Hematopoietic multipotent progenitor cell treated with erythropoietin and hydrocortisone succinate and interleukin-3 and kit ligand, for 15 days (in vitro differentiated cells): ENCODE measurements at regions not wholly inside any gene's neighbourhood (a gene's known extent, or its start where the extent isn't known, plus 50 kb on each side); places are given as distances from the start of the nearest gene placed in this dataset.

Source experiments
- DNase-seq: peaks from one replicate; pipeline ENCODE4 v3.0.0-alpha.2; 2015; ENCODE audit warnings: low spot score

DNA sequence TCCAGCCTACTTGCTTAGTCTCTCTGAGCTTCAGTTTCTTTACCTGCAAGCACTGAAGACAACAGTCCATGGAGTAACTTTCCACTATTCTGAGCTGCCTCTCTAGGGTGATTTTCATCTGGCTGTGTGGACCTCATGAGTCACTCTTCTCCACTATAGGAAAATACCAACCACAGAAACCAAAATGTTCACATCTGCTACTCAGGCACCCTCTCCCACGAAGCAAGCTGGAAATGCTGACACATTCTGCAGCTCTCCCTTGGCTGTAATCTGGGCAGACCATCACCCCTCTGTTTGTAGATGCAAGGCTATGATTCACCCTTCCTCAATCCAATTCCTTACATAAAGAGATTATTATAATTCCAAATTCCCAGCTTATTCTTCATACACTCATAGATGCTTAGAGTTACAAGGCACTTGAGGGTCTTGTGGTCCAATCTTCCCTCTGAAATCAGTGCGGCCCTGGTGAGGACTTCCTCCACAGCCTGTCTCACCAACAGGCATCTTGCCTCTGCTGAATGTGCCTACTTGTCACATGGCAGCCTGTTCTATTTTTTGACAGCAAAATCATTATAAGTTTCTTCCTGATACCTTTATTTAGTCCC lies 97.0 kb upstream of the LNX1 start:
- DNase-seq, result no peak

DNA sequence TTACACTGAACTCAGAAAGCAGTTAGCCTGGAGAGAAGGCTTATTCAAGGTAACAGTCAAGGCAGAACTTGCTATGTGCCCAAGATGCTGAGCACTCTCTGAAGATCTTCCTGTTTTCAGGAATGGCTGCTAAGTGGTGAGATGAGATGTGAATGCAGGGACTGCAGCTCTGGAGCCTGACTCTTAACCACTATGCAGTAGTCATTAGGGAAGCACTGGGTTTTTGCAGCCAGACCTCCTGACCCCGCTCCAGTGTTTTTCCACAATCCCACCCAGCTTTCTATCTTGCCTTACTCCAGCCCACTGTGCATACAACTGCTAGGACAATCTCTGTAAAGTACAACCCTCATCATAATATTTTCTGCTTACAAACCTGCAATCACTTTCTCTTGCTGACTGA lies 95.2 kb upstream of the LNX1 start:
- DNase-seq, result no peak

DNA sequence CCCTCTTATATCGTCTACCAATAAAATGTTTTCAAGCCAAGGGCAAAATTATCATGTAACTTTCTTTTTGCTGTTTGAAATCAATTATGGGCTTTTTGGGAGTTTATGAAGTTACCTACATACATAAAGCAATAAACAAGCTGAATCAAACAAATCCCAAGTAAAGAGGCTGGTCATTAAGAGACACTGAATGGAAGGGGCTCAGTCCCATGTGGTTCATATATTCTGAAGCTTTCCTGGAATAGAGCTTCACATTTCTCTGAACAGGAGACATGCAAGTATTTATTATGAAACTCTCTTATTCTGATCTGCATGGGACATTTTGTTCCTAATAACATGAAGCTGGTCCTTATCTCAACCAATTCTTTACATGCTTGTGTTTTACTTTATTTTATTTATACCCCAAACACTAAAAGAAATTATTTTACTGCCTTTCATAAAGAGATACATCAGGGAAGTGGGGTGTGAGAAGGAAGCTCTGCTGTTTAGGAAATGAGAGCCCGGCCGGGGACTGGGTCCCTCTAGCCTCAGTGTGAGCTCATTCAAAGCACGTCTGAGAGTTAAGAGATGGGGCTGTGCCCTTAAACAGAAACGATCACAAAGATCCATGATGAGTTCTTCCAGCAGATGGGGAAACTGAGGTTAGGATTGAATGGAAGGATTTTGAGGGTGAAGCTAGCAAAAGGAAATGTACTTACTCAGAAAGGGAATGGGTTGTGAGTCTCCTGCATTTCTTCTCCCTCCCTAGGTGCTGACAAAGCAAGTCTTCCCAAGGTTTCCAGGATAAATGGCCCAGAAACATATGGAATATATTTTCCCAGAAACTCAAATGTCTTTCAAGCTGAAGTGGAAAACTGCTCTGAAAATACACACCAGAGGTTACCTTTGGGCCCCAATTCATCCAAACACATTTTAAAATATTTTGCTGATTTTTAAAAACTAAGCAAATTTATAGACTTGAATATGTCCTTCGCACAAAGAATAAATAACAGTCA lies 93.1 kb upstream of the LNX1 start:
- no peak for DNase-seq

DNA sequence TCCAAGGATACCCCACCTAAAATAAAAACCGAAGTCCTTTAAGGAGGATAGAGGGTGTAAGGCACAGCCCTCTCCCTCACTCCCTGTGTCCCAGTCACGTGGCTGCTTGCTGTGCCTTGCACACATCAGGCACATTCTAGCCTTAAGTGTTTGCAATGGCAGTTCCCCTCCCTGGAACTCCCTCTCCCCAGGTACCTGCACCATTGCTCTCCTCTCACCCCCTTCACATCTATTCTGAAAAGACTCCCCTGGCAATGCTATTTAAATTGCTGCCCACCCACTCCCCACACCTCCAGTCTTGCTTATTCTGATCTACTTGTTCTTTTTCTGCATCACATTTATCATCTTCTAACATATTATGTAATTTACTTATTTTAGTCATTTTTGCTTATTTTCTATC lies 91.6 kb upstream of the LNX1 start:
- DNase-seq, result no peak

DNA sequence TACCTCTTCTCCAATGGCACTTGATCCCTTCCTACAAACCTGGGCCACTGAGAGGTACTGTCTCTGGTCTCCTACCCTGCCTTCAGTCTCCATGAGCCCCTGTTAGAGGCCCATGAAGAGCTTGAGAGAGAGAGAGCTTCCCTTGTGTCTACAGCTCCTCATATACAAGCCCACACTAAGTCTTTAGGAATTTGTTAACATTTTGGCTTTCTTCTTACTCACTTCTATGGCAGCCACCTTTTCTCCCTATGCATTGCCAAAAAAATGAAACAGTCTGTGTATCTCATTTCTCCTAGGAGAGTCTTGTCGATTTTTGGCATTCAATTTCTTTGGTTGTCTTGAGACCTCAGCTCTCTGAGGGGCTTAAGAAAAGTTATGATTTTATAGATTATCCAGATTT lies 90.9 kb upstream of the LNX1 start:
- DNase-seq, result no peak

DNA sequence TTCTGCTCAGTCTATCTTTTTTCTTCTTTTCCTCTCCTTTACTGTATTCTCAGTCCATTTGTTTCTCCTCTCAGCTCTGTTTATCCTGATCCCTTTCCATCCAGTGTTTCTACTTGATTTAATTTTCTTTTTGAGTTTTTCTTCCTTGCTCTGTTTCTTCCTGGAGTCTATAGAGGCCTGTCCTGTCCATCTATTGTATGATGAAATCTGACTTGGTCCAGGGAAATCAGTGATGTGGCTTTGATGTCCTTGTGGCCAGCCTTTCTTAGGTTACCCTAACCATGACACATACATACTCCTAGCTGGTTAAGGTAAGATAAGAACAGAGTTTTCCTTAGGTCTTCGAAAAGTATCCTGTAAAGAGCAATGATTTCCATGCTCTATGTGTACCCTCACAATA lies 89.3 kb upstream of the LNX1 start:
- no peak for DNase-seq

DNA sequence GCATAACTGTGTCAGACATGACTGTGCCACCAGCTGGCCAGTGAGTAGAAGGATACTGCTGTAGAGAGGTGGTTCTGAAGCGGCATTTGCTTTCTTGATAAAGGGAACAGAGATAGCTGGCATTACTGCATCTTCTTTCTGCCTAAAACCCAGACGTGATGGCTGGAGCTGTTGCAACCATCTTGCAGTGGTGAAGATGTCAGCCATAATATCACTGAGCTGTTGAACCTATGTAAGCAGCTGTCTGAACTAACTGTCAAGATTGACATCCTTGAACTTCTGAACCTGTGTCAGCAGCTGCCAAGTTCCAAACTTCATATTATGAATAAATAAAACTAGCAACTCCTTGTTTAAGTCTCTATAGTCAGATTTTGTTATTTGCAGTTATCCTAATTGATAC lies 88.9 kb upstream of the LNX1 start:
- no peak for DNase-seq

DNA sequence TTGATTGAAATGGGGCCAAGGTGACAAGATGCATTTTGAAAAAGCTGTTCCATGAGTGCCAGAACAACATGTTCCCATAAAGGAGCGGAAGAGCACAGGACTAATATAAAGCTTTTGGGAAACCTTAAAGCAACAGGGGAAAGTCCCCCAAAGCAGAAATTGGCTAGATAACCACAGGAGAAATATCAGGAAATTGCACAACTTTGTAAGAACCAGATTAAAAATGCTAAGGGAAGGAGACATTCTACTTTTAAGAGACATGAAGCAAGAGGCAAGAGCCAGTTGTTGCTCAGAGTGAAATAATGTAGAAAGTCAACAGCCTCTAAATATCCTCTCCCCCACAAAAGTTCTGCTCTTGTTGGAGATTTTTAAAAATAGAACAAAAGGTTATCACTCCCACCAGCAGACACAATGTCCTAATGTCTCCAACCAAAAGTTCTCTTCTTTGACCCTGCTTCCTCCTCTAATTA lies 85.2 kb upstream of the LNX1 start:
- no peak for DNase-seq

DNA sequence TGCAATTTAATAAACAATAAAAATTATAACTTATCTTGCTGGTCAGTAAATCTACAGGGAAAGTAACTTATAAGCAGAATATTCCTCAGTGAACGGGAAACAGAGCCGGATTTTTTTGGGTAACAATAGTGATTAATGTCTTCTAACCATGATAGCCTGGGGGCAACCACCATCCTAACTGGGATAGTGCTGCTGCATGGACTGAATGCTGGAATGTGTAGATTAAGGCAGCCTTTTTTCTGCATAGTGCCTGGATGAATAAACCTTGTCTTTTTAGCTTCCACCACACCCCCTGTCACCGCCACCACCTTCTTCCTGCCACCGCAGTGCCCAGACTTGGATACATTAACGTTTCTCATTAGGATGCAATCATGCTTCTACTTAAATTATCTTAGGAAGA lies 83.6 kb upstream of the LNX1 start:
- no peak for DNase-seq

DNA sequence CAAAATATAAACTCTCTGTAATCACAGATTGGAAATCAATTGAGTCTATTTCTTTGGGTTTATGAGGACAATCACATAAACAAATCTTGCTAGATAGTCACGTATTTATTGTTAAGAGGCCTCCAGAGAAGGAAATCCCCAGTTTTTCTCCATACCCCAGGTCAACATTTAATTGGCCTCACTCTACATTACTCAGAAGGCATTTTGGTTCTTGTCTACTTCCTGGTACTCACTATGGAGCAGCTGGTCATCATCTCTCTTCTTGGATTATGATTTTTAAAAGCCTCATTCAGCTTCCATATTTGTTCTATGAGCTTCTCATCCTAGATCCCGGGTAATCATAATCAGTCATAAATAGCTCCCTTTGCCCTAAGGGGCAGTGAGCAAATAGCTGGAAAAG lies 81.6 kb upstream of the LNX1 start:
- no peak for DNase-seq

DNA sequence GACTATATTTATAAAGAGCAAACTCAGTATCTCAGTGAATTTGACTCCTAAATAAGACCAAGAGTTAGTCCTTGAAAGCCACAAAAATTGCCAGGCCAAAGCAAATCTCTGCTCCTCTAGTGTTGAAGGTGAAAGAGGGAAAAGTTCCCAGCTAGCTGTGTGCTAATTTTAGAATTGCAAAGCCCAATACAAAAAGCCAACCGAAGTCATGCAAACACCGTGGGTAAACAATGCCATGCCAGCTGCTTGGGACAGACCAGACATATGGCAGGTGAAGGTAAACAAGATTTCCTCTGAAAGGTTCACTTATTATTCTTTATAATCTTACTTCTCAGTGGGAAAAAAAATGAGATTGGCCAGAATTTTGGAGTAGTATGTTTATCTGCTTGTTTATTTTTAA lies 80.5 kb upstream of the LNX1 start:
- DNase-seq, result no peak

DNA sequence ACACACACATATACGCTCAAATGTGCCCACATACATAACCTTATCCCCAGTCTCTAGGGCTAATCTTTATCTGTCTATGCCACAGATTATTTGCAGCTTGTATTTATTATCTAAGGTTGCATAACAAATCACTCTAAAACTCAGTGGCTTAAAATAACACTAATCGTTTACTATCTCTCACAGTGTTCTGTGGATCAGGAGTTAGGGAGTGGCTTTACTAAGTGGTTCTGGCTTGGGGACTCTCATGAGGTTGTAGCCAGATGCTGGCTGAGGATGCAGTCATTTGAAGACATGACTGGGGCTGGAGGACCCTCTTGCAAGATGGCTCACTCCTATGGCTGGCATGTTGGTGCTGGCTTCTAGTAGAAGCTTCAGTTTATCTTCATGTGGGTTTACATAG lies 68.5 kb upstream of the LNX1 start:
- no peak for DNase-seq

DNA sequence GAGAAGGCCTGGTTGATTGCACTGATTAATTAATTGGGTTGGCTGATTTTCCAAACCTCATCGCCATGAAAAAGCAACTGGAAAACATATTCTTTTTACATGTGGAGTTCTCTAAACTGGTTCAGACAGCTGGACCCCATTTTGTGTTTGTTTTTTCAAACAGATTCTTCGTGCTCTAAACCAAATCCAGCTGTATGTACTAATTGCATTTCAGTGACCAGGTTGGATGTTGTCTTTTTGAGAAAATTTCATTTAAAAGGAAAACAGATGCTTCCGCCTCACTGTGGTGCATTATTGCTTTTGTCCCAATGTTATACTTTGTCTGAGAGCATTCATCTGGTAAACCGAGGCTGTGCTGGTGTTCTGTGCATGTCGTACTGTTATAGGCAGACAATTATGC lies 67.8 kb upstream of the LNX1 start:
- no peak for DNase-seq

DNA sequence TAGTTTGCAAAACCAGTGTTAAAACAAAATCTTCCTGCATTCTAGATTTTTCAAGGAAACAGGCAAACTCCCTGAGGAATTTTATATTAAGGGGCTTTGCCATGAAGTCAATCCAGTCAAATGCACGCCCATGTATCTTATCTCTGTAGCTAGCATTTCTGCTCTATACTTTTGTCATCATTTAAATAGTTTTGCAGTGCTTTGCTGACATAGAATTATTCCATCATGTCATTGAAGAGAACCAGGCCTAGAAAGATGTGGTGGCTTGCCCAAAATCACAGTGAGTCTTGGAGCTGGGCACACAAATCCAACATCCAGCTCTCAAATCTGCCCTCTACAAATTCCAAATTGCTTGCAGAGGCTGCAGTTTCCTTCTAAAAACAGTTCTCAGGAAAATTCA lies 66.7 kb upstream of the LNX1 start:
- no peak for DNase-seq

DNA sequence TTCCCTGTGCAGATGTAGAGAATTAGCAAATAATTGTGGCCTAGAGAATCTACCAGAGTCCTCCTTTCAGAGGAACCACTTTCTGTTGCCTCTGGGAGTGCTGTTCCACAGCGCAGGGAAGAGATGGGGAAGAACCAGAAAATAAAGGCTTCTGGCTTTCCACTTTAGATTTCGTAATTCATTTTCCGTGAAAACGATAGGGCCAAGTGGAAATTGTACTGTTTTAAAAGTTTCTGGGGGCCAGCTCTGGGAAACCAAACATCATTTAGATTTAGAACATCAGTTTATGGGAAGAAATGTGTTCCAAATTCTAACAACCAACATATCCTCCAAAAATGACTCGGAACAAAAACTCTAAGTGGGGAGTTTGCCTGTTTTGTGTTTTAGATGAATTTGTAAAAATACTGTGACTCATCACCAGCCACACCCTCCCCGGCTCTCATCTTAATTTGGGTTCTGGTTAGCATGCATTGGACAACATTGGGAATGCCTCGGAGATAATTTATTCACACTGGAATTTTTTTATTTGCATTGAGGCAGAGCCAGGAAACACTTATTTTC lies 65.2 kb upstream of the LNX1 start:
- DNase-seq, result no peak

DNA sequence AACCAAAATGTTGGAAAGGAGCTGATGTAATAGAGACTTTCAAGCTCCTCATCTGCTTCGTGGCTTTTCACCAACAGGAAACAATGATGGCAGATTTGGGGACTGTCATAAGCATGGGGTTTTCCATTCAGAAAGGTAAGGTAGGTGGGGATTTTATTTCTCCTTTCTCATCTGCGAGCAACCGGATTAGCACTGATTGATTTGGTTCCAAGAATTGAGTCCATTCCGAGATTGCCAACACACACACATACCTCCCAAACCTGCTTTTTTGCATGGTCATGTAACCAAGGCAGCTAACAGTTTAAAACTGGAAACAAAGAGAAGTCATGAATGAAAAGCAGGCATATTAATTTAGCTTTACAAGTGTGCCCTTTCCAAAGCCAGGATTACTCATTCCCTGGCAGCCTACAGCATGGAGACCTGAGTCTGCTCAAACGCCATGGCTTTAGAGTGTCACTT lies 63.0 kb upstream of the LNX1 start:
- DNase-seq, result no peak

DNA sequence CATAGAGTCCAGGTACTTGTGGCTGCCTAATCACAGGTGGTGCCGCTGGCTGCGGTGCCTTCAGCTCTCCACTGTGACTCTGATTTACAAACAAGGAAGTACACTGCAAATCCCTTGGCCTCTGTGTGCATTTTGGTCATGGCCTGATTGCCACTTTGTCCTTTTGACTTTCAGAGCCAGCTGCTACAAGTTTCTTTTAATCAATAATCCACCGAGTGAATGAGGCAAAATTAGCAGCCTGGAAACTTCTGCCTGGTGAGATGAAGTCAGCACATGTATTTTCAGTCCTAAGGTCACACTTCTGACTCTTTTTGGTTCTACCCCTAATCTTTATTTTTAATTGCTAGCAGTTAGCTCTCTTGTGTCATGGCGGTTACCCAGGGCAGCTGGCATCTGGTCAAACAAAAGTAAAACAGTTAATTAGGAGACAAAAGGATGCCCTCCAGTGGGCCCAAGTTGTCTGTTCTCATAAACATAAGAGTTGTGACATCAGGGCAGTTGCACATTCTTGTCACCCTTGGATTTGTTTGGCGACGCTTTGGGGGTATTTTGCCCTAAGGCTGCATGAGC lies 62.3 kb upstream of the LNX1 start:
- DNase-seq, result no peak

DNA sequence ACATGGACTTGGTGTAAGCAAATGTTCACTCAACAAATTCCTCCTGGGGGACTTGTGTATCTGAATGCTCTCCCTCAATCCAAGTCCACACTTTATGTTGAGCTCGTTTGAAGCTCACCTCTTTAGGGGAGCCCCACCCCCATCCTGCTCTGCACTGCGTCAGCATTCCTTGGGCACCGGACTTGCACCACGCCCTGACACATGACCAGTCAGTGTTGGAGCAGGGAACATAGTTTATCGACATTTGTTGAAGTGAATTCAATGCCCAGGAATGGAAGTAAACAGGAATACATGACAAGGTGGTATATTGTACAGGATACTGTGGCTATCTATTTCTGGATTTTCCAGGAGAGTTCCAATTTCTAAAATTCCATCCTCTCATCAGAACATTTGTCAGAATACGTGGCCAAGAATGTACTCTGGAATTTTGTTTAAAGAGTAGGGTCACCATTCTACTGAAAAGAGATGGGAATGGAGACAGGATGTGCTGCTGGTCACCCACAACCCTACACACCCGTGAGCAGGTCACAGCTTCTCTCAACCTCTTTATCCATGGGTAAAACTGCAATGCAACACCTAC lies 60.0 kb upstream of the LNX1 start:
- no peak for DNase-seq

DNA sequence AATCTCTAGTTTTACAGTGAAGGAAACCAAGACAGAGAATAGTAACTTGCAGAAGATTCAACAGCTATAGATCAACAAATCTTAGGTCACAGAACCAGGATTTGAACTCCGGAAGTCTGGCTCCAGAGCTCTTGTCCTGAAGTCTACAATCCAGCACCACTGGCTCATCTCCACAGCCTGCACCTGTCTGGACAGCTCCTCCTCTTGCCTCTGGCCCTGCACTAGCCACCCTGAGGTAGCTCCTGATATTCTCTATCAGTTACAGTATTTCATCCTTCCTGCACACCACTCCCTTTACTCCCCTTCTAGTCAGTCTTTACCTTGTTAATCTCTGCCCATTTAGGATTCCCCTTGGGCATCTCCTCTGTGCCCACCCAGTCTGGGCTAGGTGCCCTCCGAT lies 58.1 kb upstream of the LNX1 start:
- no peak for DNase-seq

DNA sequence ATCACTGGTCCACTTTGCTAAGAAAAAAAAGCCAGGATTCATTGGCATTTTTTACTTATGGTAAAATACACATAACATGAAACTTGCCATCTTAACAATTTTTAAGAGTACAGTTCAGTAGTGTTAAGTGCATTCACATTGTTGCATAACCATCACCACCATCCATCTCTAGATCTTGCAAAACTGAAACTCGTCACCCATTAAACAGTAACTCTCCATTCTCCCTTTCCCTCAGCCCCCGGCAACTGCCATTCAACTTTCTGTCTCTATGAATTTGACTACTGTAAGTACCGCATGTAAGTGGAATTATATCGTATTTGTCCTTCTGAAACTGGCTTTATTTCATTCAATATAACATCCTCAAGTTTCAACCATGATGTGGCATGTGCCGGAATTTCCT lies 56.3 kb upstream of the LNX1 start:
- DNase-seq, result no peak

DNA sequence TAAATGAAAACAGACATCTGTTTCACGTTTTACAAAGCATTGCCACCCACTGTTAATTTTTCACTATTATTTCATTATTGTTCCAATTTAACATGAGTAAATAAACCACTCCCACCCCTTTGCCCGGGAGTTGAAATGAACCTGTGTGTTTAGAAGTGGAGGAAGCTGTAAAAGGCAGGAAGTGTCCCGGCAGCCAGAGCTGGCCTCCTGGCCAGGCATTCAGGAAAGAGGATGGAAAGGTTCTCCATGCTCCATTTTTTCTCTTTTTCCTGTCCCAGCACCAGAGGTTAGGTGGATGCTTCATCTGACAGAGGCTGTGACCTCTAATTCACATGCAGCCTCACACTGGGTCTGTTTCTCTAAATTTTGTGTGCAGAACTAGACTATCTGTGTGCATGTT lies 55.5 kb upstream of the LNX1 start:
- DNase-seq, result no peak

DNA sequence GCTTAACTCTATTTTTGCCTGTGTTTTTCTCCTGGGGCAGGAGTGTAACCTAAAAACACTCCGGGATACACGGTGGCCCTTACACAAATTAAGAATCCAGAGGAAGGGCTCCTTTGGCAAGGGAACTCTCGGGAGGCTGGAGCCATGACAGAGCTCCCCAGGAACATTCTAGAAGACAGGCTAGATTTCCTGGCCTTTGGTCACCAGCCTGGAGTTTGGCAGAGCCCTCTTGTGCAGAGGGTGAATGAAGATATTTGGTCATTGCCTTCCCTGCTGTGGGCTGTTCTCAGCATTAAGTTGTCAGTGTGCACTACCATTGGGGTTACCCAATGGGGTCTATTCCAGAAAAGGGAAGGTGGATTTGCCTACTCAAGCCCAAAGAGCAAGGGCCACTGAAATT lies 53.8 kb upstream of the LNX1 start:
- no peak for DNase-seq

DNA sequence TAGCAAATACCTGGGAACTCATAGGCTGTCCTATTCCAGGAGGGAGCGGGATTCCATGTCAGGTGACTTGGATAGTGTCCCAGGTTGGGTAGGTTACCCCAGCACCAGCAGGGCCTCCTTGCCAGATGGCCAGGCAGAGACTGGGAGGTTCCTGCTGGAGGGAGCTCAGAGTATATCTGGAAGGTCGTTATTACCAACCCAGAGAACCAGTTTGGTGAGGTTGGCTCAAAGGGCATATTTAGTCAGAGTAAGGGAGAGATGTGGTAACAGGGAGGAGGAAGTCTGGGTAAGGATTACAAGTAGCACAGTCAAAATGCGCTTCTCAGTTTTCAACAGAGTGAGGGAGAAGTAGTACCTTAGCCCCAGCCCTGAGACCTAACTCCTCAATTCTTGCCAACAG lies 53.3 kb upstream of the LNX1 start:
- DNase-seq, result no peak
